Activated T-helper 1 cell treated with anti-CD3 and anti-CD28 coated beads, Interleukin-2, amount 50 U/mL, for 16 hours (primary cell): ENCODE measurements at regions not wholly inside any gene's neighbourhood (a gene's known extent, or its start where the extent isn't known, plus 50 kb on each side); places are given as distances from the start of the nearest gene placed in this dataset.
"Not testable (repeated sequence)": the region's sequence is repeated elsewhere in the genome, so short reads cannot be mapped to it uniquely, and the experiment has no call there.

Experiments used
- DNase-seq, 2 donors: peaks; one replicate each; pipeline ENCODE4 v3.0.0-alpha.2; 2020; ENCODE audit warnings: low read depth in 1 of 2, low spot score in 1 of 2

GRCh38 chrX:46228389-46228788 lies 316.8 kb downstream of the ZNF674 start:
- DNase-seq = no peak

- no peak for DNase-seq
These were observed 318.8 kb downstream of the ZNF674 start for GRCh38 chrX:46226422-46226821.

DNA sequence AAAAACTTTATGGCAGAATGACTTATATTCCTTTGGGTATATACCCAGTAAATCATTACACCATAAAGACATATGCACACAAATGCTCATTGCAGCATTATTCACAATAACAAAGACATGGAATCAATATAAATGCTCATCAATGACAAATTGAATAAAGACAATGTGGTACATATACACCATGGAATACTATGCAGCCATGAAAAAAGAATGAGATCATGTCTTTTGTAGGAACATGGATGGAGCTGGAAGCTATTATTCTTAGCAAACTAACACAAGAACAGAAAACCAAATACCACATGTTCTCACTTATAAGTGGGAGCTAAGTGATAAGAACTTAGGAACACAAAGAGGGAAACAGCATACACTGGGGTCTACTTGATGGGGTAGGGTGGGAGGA lies 321.7 kb downstream of the ZNF674 start:
- not testable (repeated sequence) for DNase-seq

DNA sequence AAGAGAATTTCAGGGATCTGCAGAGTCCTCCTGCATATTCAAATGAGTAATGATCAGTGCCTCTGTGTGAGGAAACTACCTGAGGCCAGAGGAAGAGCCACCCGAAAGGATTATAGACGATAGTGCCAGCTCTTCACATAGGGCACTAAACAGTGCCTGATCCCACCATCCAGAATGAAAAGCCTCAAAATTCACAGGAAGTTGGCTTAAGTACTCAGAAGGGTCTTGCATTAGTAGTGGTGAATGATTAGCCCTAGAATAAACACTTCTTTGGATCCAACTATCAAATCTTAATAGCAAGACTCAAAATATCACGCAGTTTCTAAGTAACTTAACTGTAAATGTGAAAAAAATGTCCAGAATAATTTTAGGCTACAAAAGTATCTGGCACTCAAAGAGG lies 324.4 kb downstream of the ZNF674 start:
- no peak for DNase-seq

GRCh38 chrX:46218373-46218772 lies 326.8 kb downstream of the ZNF674 start:
- DNase-seq = no peak

GRCh38 chrX:46216406-46216805 lies 328.8 kb downstream of the ZNF674 start:
- DNase-seq = no peak

DNA sequence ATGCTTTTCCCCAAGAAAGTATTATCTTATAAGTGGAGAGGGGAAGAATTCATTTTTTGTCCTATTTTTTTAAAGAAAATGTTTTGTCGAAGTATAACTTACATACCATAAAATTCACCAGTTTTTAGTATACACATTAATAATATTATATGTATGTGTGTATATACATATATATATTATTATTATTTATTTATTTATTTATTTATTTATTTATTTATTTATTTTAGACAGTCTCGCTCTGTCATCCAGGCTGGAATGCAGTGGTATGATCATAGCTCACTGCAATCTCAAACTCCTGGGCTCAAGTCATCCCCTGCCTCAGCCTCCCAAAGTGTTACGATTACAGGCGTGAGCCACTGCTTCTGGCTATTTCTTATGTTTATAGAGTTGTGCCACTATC lies 334.1 kb downstream of the ZNF674 start:
- DNase-seq = no peak

DNA sequence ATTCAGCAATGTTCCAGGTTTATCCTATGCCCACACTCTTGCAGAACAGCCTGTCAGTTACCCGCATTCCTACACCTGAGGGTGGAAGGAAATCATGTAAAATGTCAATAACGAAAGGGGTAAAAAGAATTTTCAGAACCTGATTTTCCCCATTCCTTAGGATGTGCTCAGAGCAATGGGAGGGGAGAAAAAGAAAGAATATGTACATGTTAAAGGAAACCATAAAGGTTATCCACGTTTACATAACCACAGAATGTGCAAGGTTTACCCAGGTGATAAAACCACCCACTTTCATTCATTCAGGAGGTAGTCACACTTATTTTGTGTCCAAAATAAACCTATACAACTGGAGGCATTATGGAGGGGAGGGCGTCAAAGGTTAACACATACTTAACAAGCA lies 335.5 kb downstream of the ZNF674 start:
- no peak for DNase-seq

GRCh38 chrX:46209037-46209436 lies 336.2 kb downstream of the ZNF674 start:
- DNase-seq = no peak

DNA sequence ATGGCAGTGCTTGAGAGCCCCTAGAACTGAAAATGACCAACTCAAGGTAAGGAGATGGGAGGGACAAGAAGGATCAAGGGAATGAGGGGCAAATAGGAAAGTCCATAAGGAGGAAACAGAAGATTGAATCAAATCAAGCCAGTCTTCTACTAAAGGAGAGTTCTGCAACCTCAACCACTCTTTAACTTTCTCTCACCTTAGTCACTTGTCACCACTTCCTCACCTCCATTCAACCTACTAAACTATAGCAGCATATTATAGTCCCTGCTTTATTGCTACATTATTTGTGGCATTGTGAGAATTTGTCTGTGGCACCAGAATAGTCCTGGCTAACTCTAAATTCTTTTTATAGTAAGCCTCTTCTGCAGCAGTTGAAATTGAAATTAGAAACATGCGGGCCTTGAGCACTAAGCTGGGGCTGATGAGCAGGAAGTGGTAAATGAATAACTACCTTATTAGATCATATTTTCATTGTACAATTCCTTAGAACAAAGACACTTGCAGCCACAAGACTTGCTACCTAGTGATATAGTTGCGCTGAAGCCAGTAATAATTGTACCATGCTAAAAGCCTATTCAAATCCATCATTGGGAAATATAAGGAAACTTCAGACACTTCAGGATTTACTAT lies 336.9 kb downstream of the ZNF674 start:
- DNase-seq = no peak

GRCh38 chrX:46204721-46205422 lies 340.3 kb downstream of the ZNF674 start:
- DNase-seq = no peak

DNA sequence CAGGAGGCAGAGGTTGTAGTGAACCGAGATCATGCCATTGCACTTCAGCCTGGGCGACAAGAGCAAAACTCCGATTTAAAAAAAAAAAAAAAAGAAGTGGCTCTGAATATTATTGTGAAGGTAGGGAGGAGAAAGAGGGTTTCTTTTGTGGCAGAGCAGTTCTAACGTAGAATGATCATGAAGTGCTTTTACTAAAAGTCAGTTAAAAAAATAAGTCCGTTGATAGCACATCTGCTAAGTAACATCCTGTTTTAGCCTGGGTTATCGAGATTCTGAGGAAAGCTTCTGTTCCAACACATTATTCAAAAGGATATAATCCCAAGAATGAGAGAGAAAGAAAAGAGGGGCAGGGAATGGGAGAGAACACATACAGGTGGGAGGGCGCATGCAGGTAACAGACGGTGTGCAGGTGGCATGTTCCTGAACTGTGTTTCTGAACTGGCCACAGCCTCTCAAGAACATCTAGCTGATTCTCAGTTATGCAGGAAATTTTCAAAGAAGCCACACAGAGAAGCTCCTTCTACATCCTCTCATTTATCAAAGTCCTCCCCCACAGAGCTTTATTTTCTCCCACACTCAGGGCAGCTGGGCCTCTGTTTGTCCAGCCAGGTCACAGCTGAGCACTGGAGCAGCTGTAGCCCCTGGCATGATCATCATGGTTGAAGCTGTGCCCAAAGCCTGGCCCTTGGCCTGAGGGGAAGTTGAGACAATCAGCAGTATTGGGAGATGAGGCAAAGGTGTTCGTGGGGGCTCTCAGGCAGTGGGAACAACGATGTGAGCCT lies 342.3 kb downstream of the ZNF674 start:
- DNase-seq = no peak

DNA sequence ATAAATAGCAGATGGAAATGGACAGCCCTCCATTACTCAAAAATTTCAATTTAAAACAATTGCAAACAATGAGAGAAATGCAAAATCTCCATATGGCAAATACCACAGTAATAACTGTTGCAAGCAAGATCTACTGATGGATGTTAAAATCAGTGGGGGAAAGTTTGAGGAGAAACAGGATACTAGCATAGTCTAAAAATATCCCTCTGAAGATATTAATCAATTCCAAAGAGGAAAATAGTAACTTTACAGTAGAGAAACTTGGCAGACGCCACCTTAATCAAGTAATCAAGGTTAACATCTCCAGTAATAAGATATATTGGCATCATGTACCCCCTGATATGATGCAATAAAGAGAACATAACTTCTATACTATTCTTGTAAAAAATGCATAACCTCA lies 344.8 kb downstream of the ZNF674 start:
- no peak for DNase-seq

GRCh38 chrX:46198858-46199257 lies 346.4 kb downstream of the ZNF674 start:
- no peak for DNase-seq

DNA sequence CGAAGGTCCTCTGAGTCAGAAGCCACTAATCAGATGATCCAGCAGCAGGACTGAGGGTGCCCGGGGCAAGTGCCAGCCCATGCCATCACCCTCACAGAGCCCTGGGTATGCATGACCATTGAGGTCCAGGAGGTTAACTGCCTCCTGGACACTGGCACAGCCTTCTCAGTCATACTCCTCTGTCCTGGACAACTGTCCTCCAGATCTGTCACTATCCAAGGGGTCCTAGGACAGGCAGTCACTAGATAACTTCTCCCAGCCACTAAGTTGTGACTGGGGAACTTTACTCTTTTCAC lies 358.5 kb downstream of the ZNF674 start:
- DNase-seq = not testable (repeated sequence)

GRCh38 chrX:46185923-46186810 lies 359.1 kb downstream of the ZNF674 start:
- no peak for DNase-seq

DNA sequence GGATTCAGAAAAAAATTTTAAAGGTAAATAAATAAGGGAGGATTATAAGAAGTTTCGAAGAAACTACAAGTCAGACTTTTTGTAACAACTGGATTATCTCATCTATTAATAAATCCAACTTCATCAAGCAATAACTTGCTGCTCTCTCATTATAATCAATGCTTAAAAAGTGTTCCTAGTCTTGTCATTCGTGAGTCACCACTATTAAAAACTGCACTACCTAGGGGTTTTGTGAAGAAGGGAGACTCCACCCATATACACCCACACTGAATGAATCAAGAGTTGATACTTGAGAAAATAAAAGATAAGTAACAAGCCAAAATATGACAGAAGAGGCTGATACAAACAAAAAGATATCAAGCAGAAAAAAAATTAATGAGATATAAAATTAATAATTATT lies 360.5 kb downstream of the ZNF674 start:
- DNase-seq = no peak

GRCh38 chrX:46180258-46180687 lies 364.9 kb downstream of the ZNF674 start:
- no peak for DNase-seq

DNA sequence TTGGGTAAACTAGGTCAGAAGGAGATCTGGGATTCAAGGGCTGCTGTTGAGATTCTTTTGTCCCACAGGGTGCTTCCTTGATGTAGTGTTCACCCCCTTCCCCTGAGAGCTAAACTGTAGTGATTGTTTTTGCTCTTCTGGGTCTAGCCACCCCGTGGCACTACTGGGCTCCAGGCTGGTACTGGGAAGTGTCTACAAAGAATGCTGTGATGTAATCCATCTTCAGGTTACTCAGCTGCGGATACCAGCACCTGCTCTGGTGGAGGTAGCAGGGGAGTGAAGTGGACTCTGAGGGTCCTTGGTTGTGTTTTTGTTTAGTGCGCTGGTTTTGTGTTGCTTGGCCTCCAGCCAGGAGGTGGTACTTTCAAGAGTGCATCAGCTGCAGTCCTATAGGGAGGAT lies 365.5 kb downstream of the ZNF674 start:
- no peak for DNase-seq

DNA sequence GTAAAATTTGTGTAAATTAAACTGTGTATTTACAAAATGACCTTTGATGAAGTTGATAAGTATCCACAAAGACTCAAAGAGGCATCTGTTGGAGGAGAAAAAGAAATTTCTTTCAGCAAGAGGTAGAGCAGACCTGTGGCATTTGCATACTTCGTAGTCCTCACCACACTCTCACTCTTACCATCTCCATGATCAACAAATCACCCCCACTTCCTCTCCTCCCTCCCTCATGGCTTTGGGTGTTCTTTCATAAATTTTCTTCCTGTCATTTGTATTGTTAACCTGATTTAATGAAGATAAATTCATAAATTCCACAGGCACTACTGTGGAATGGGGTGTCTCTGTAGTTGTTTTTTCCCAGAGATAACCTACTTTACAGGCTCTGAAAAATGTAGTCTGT lies 366.5 kb downstream of the ZNF674 start:
- DNase-seq = no peak

- no peak for DNase-seq
These were observed 372.1 kb downstream of the ZNF674 start for GRCh38 chrX:46173159-46173558.
